DND-41 (cell line): ENCODE measurements at regions not wholly inside any gene's neighbourhood (a gene's known extent, or its start where the extent isn't known, plus 50 kb on each side); places are given as distances from the start of the nearest gene placed in this dataset.
A peak's percentile ranks its signal among the peaks of the same experiment; 100 is the strongest.

ENCODE experiments used
- ATAC-seq: fragments of 200-7000 bp; cut with Tn5 transposase; 3 replicates; pipeline ENCODE4 v1.9.1; 2021; ENCODE audit warnings: low read depth; ENCODE audit not compliant: insufficient read depth
- DNase-seq: peaks from one replicate; pipeline ENCODE4 v3.0.0-alpha.2; 2020
- H2AFZ ChIP-seq: 2 replicates; pipeline ENCODE4 v1.6.0; 2012; ENCODE audit warnings: low read depth, low read length
- H3K27ac ChIP-seq: 2 replicates; pipeline ENCODE4 v1.5.1; 2012; ENCODE audit warnings: low read length, inconsistent platforms
- H3K27me3 ChIP-seq: fragments of 200-600 bp; sonication (generic); 2 replicates; pipeline ENCODE4 v1.6.0; 2012; ENCODE audit warnings: low read length, mild to moderate bottlenecking, inconsistent platforms; ENCODE audit not compliant: insufficient read depth, poor library complexity
- H3K36me3 ChIP-seq: 2 replicates; pipeline ENCODE4 v1.5.1; 2012; ENCODE audit warnings: low read length, inconsistent platforms; ENCODE audit not compliant: insufficient read depth
- H3K4me1 ChIP-seq: 2 replicates; pipeline ENCODE4 v1.5.1; 2012; ENCODE audit warnings: mild to moderate bottlenecking, low read length; ENCODE audit not compliant: insufficient read depth
- H3K4me2 ChIP-seq: 2 replicates; pipeline ENCODE4 v1.6.0; 2012; ENCODE audit warnings: mild to moderate bottlenecking, moderate library complexity, low read length, inconsistent platforms; ENCODE audit not compliant: insufficient read depth
- H3K4me3 ChIP-seq, 2 experiments: fragments of 200-600 bp in 1 of 2; shearing (Covaris generic) in 1 of 2; 2 replicates each; pipeline ENCODE4 v1.5.1; 2012 to 2016; ENCODE audit warnings: inconsistent platforms in 2 of 2, low read length in 2 of 2, mild to moderate bottlenecking in 2 of 2, low read depth in 1 of 2, moderate library complexity in 1 of 2
- H3K79me2 ChIP-seq: 2 replicates; pipeline ENCODE4 v1.6.0; 2012; ENCODE audit warnings: low read length, inconsistent platforms; ENCODE audit not compliant: insufficient read depth
- H3K9ac ChIP-seq: 2 replicates; pipeline ENCODE4 v1.6.0; 2012; ENCODE audit warnings: low read depth, mild to moderate bottlenecking, inconsistent platforms, low read length, moderate library complexity
- H3K9me3 ChIP-seq: 2 replicates; pipeline ENCODE4 v1.5.1; 2012; ENCODE audit warnings: low read length, moderate library complexity, mild to moderate bottlenecking, inconsistent platforms; ENCODE audit not compliant: insufficient read depth, severe bottlenecking
- H4K20me1 ChIP-seq: 2 replicates; pipeline ENCODE4 v1.6.0; 2012; ENCODE audit warnings: low read length; ENCODE audit not compliant: insufficient read depth
- CTCF ChIP-seq: IDR thresholded peaks from 2 replicates; pipeline ENCODE4 v1.5.1; 2012; ENCODE audit warnings: borderline replicate concordance, low read length, moderate library complexity, mild to moderate bottlenecking; ENCODE audit not compliant: poor library complexity, severe bottlenecking; ENCODE audit errors: extremely low read depth
- EZH2 ChIP-seq: IDR thresholded peaks from 3 replicates; pipeline ENCODE4 v1.6.1; 2012; ENCODE audit warnings: borderline replicate concordance, low read depth, mild to moderate bottlenecking, moderate library complexity, low read length, inconsistent platforms; ENCODE audit not compliant: severe bottlenecking

GRCh38 chr14:21915826-21916225, 242.2 kb upstream of the OR4E1 start:
- no peak for TF ChIP-seq CTCF
- H3K27me3 ChIP-seq: peaks cover 11% of the 10 kb centered on the region
- no peak overlapping the region for H2AFZ ChIP-seq
- DNase-seq (no peak), ATAC-seq (no peak)
- H3K9ac ChIP-seq: no peak overlapping the region
- peaks cover 11% of the 10 kb centered on the region; the same call in 1 of the 2 replicates for H3K4me1 ChIP-seq
- H3K27ac ChIP-seq: no peak overlapping the region
- no peaks in the 10 kb centered on the region for H3K36me3 ChIP-seq
- H4K20me1 ChIP-seq: no peaks in the 10 kb centered on the region
- no peak overlapping the region for H3K4me3 ChIP-seq
- no peaks in the 10 kb centered on the region for H3K79me2 ChIP-seq
- no peak overlapping the region for H3K4me2 ChIP-seq
- H3K9me3 ChIP-seq: no peaks in the 10 kb centered on the region

DNA sequence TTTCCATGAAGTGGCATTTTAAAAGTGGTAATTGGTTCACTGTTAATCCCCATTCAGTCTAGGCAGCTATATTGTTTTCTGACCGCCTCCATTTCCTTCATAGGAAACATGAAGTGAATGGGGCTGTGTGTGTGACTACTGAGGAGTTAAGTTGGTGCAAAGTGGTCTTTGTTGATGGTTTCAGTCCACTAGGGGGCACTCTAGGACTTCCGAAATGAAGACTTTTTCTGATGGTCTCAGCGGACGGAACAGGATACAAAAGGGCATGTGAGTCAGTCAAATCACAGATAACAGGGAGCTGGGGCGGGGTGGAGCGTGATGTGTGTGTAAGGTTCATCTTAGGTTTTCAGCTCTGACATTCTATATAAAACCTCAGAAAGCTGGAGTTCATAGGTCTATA, 240.1 kb upstream of the OR4E1 start:
- H2AFZ ChIP-seq: no peak overlapping the region
- DNase-seq (peak; percentile 82), ATAC-seq (peak; percentile 93)
- no peak overlapping the region for H3K4me2 ChIP-seq
- no peak overlapping the region for H3K4me3 ChIP-seq
- no peak overlapping the region for H3K27ac ChIP-seq
- no peaks in the 10 kb centered on the region for H3K9me3 ChIP-seq
- no peak for TF ChIP-seq EZH2
- peak; percentile 90 for TF ChIP-seq CTCF
- no peaks in the 10 kb centered on the region for H3K36me3 ChIP-seq
- H3K9ac ChIP-seq: no peak overlapping the region
- no peaks in the 10 kb centered on the region for H3K79me2 ChIP-seq
- H3K4me1 ChIP-seq: peaks cover 11% of the 10 kb centered on the region; the same call in 1 of the 2 replicates
- H4K20me1 ChIP-seq: no peaks in the 10 kb centered on the region
- H3K27me3 ChIP-seq: peaks cover 24% of the 10 kb centered on the region

- H3K27me3 ChIP-seq: peaks cover 32% of the 10 kb centered on the region
- H2AFZ ChIP-seq: no peak overlapping the region
- no peak overlapping the region for H3K4me3 ChIP-seq
- H3K9me3 ChIP-seq: no peaks in the 10 kb centered on the region
- DNase-seq (no peak), ATAC-seq (no peak)
- no peak overlapping the region for H3K9ac ChIP-seq
- H3K36me3 ChIP-seq: no peaks in the 10 kb centered on the region
- H3K4me1 ChIP-seq: peaks cover 5% of the 10 kb centered on the region; the same call in 1 of the 2 replicates
- no peak overlapping the region for H3K27ac ChIP-seq
- no peak overlapping the region for H3K4me2 ChIP-seq
- H4K20me1 ChIP-seq: no peaks in the 10 kb centered on the region
- no peak for TF ChIP-seq EZH2
- TF ChIP-seq CTCF: no peak
- H3K79me2 ChIP-seq: no peaks in the 10 kb centered on the region
These were observed 238.7 kb upstream of the OR4E1 start for GRCh38 chr14:21912367-21912766.

- no peak overlapping the region for H3K4me2 ChIP-seq
- H3K36me3 ChIP-seq: no peaks in the 10 kb centered on the region
- H3K79me2 ChIP-seq: no peaks in the 10 kb centered on the region
- no peak for DNase-seq
- H3K9me3 ChIP-seq: no peaks in the 10 kb centered on the region
- no peak overlapping the region for H3K4me3 ChIP-seq
- H3K4me1 ChIP-seq: peaks cover 5% of the 10 kb centered on the region; the same call in 1 of the 2 replicates
- H3K27ac ChIP-seq: no peak overlapping the region
- no peaks in the 10 kb centered on the region for H4K20me1 ChIP-seq
- peaks cover 33% of the 10 kb centered on the region for H3K27me3 ChIP-seq
- H3K9ac ChIP-seq: no peak overlapping the region
- no peak for TF ChIP-seq CTCF
- TF ChIP-seq EZH2: no peak
- H2AFZ ChIP-seq: no peak overlapping the region
- no peak for ATAC-seq
These were observed 238.3 kb upstream of the OR4E1 start for GRCh38 chr14:21911877-21912276.
